Esophagus muscularis mucosa (tissue), 4 donors: ENCODE measurements at regions not wholly inside any gene's neighbourhood (a gene's known extent, or its start where the extent isn't known, plus 50 kb on each side); places are given as distances from the start of the nearest gene placed in this dataset.
"Not testable (repeated sequence)": the region's sequence is repeated elsewhere in the genome, so short reads cannot be mapped to it uniquely, and the experiment has no call there.

Experiments
- DNase-seq: peaks from one replicate; pipeline ENCODE4 v3.0.0-alpha.2; 2017; ENCODE audit errors: extremely low spot score
- H3K27ac ChIP-seq, 4 donors: fragments of 200-600 bp; sonication (generic); replicated peaks in 1 of 4; 1 replicate in 3 of 4; 2 replicates in 1 of 4; pipeline ENCODE4 v1.5.1; 2016 to 2019; ENCODE audit warnings: mild to moderate bottlenecking in 1 of 4
- H3K27me3 ChIP-seq, 4 donors: fragments of 200-600 bp; sonication (generic); one replicate each; pipeline versions ENCODE4 v1.5.1 to v1.6.0; 2016 to 2019
- H3K36me3 ChIP-seq, 4 donors: fragments of 200-600 bp; sonication (generic); one replicate each; pipeline ENCODE4 v1.5.1; 2016 to 2019
- H3K4me1 ChIP-seq, 4 donors: fragments of 200-600 bp; sonication (generic); one replicate each; pipeline ENCODE4 v1.5.1; 2016 to 2019
- H3K4me3 ChIP-seq, 4 donors: fragments of 200-600 bp; sonication (generic); 1 replicate in 2 of 4; 2 replicates in 2 of 4; pipeline ENCODE4 v1.5.1; 2016 to 2019; ENCODE audit warnings: mild to moderate bottlenecking in 4 of 4, moderate library complexity in 1 of 4
- H3K9me3 ChIP-seq, 4 donors: fragments of 200-600 bp; sonication (generic); 1 replicate in 3 of 4; 2 replicates in 1 of 4; pipeline ENCODE4 v1.5.1; 2016 to 2019
- EP300 ChIP-seq: sonication (generic); formaldehyde crosslinking; IDR thresholded peaks from one replicate; pipeline ENCODE4 v1.6.1; 2017; ENCODE audit warnings: antibody characterized with exemption
- POLR2A ChIP-seq: fragments of 450-650 bp; IDR thresholded peaks from one replicate; pipeline ENCODE4 v1.6.1; 2017; ENCODE audit warnings: antibody characterized with exemption, moderate library complexity, mild to moderate bottlenecking, low read depth
- POLR2AphosphoS5 ChIP-seq, 2 donors: sonication (generic); formaldehyde crosslinking; IDR thresholded peaks; one replicate each; pipeline ENCODE4 v1.6.1; 2017; ENCODE audit warnings: antibody characterized with exemption in 2 of 2
- WGBS: methylation state at CpG from one replicate; pipeline ENCODE4 v1.1.5; 2018; 5-methylcytosine and 5-hydroxymethylcytosine counted together
- intact Hi-C: fragments of 100-400 bp; cut with DNase I; formaldehyde crosslinking; loops from one replicate; pipeline ENCODE4 v1.15.1; 2023
- TF ChIP-seq, protein P1 (sequence below), 3 experiments: fragments of 200-600 bp in 2 of 3; fragments of 450-650 bp in 1 of 3; sonication (generic) in 2 of 3; IDR thresholded peaks; one replicate each; pipeline ENCODE4 v1.5.1; 2017 to 2019; ENCODE audit warnings: antibody characterized with exemption in 3 of 3, mild to moderate bottlenecking in 2 of 3, moderate library complexity in 1 of 3

DNA sequence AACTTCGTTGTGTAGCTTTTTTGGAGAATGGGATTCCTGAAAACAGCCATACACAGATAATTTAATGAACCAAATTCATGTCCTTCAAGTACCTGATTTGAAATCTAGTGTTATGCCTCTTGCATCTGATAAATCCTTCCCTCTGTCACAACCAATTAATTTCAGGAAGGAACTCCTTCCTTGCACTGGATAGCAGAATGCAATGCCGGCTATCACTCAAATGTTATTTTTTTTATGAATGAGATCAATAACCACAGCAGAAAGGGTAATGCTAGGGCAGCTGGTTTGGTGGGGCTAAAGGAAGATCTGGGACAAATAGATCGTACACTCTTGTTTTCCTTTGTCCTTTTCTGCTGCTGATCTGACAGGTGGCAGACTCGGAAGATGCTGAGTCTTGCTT, 899.5 kb upstream of the GYPC start:
- intact Hi-C loops, result no loop called here
- Histone ChIP-seq H3K27me3 (no peaks in the 10 kb centered on the region), H3K4me1 (no peaks in the 10 kb centered on the region), H3K36me3 (no peaks in the 10 kb centered on the region), H3K9me3 (no peaks in the 10 kb centered on the region), H3K4me3 (no peak overlapping the region), H3K27ac (no peak overlapping the region)
- DNase-seq, result no peak
- TF ChIP-seq, protein P1, sequence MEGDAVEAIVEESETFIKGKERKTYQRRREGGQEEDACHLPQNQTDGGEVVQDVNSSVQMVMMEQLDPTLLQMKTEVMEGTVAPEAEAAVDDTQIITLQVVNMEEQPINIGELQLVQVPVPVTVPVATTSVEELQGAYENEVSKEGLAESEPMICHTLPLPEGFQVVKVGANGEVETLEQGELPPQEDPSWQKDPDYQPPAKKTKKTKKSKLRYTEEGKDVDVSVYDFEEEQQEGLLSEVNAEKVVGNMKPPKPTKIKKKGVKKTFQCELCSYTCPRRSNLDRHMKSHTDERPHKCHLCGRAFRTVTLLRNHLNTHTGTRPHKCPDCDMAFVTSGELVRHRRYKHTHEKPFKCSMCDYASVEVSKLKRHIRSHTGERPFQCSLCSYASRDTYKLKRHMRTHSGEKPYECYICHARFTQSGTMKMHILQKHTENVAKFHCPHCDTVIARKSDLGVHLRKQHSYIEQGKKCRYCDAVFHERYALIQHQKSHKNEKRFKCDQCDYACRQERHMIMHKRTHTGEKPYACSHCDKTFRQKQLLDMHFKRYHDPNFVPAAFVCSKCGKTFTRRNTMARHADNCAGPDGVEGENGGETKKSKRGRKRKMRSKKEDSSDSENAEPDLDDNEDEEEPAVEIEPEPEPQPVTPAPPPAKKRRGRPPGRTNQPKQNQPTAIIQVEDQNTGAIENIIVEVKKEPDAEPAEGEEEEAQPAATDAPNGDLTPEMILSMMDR (IDR thresholded peaks at IDR 0.05), result no peak
- TF ChIP-seq POLR2A (no peak), POLR2AphosphoS5 (IDR thresholded peaks at IDR 0.05) (no peak), EP300 (no peak)
- WGBS, result 90% methylated on average over 4 of the region's 4 CpGs

DNA sequence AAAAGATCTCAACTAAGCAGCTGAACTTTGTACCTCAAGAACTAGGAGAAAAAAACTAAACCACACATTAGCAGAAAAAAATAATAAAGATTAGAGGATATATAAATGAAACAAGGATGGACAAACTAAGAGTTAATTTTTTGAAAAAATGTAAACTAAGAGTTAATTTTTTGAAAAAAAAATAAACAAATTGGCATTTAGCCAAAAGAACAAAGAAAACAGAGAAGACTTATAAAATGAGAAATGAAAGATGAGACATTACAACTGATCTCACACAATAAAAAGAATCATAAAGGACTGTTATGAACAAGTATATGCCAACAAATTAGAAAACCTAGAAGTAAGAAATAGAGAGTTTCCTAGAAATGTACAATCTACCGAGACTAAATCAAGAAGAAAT, 859.2 kb upstream of the GYPC start:
- TF ChIP-seq EP300 (no peak), POLR2A (no peak), POLR2AphosphoS5 (IDR thresholded peaks at IDR 0.05) (no peak)
- TF ChIP-seq, protein P1 (IDR thresholded peaks at IDR 0.05), result no peak
- no peaks in the 10 kb centered on the region for H3K36me3 ChIP-seq
- intact Hi-C loops, result no loop called here
- H3K4me1 ChIP-seq, result no peaks in the 10 kb centered on the region
- no peak for DNase-seq
- no peak overlapping the region for H3K4me3 ChIP-seq
- no peaks in the 10 kb centered on the region for H3K27me3 ChIP-seq
- WGBS, result 91% methylated on average over 1 of the region's 1 CpG
- no peak overlapping the region for H3K27ac ChIP-seq
- peaks cover 0 to 7% (median 3%) of the 10 kb centered on the region in 4 donors for H3K9me3 ChIP-seq

DNA sequence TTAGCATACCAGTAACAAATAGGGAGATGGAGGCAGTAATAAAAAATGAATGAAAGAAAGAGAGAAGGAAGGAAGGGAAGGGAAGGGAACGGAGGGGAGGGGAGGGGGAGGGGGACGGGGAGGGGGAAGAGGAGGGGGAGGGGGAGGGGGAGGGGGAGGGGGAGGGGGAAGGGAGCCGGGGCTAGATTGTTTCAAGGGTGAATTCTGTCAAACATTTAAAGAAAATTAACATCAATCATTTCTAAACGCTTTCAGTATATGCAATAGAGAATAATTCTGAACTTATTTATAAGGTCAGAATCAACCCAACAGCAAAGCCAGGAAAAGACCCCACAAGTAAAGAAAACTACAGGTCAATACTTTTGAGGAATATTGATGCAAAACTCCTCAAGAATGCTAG, 858.8 kb upstream of the GYPC start:
- no peaks in the 10 kb centered on the region for H3K4me1 ChIP-seq
- no peaks in the 10 kb centered on the region for H3K36me3 ChIP-seq
- no peaks in the 10 kb centered on the region for H3K27me3 ChIP-seq
- H3K4me3 ChIP-seq, result no peak overlapping the region
- H3K27ac ChIP-seq, result no peak overlapping the region
- intact Hi-C loops, result no loop called here
- no peak for TF ChIP-seq EP300
- no peak for TF ChIP-seq POLR2AphosphoS5 (IDR thresholded peaks at IDR 0.05)
- no peak for TF ChIP-seq POLR2A
- TF ChIP-seq, protein P1 (IDR thresholded peaks at IDR 0.05), result no peak
- H3K9me3 ChIP-seq, result peaks cover 0 to 7% (median 3%) of the 10 kb centered on the region in 4 donors
- whole genome bisulfite sequencing, result 76% methylated on average over 4 of the region's 4 CpGs
- no peak for DNase-seq

DNA sequence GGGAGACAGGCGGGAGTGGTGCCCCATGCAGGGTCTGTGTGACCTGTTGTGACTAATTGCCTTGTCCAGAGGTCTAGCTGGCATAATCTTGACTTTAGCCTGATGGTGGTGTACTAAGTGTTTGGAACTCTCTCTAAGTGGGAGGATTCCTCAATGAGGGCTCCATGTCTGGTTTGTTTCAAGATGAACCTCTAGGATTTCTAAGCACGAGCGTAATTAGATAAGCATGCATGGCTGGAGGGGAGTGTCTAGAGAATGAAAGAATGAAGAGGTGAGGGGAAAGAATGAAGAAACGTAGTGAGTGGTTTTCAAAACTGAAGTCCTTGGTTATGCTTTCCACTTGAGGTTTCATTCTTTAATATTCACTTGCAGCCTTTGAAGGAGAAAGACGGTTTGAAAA, 833.2 kb upstream of the GYPC start:
- no peaks in the 10 kb centered on the region for H3K36me3 ChIP-seq
- WGBS, result 85% methylated on average over 5 of the region's 5 CpGs
- no peaks in the 10 kb centered on the region for H3K27me3 ChIP-seq
- H3K27ac ChIP-seq, result no peak overlapping the region
- DNase-seq, result no peak
- no peaks in the 10 kb centered on the region for H3K4me1 ChIP-seq
- TF ChIP-seq EP300, result no peak
- TF ChIP-seq POLR2AphosphoS5 (IDR thresholded peaks at IDR 0.05), result no peak
- TF ChIP-seq, protein P1 (IDR thresholded peaks at IDR 0.05), result no peak
- no peak for TF ChIP-seq POLR2A
- intact Hi-C loops, result no loop called here
- H3K4me3 ChIP-seq, result no peak overlapping the region
- H3K9me3 ChIP-seq, result no peaks in the 10 kb centered on the region

DNA sequence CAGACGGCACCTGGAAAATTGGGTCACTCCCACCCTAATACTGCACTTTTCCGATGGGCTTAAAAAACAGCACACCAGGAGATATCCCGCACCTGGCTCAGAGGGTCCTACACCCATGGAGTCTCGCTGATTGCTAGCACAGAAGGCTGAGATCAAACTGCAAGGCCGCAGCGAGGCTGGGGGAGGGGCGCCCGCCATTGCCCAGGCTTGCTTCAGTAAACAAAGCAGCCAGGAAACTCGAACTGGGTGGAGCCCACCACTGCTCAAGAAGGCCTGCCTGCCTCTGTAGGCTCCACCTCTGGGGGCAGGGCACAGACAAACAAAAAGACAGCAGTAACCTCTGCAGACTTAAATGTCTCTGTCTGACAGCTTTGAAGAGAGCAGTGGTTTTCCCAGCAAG, 830.2 kb upstream of the GYPC start:
- H3K4me1 ChIP-seq, H3K36me3 ChIP-seq, DNase-seq, H3K27me3 ChIP-seq, H3K27ac ChIP-seq, H3K9me3 ChIP-seq, intact Hi-C loops, H3K4me3 ChIP-seq: not testable (repeated sequence)
- 88% methylated on average over 9 of the region's 9 CpGs for WGBS
